Kidney (tissue), 13 donors: ENCODE measurements at regions not wholly inside any gene's neighbourhood (a gene's known extent, or its start where the extent isn't known, plus 50 kb on each side); places are given as distances from the start of the nearest gene placed in this dataset.
"Not testable (repeated sequence)": the region's sequence is repeated elsewhere in the genome, so short reads cannot be mapped to it uniquely, and the experiment has no call there.

Source experiments
- DNase-seq, 5 donors: peaks; one replicate each; pipeline ENCODE4 v3.0.0-alpha.2; 2013 to 2020
- FAIRE-seq: peaks from 2 replicates; lab custom pipeline; 2012; peaks lifted over from hg19 to GRCh38; lab: Jason Lieb, UNC
- H3K27ac ChIP-seq, 2 donors: one replicate each; pipeline ENCODE4 v1.7.0; 2013; ENCODE audit warnings: low read depth in 2 of 2, low read length in 2 of 2, inconsistent platforms in 1 of 2
- H3K27me3 ChIP-seq: one replicate; pipeline ENCODE4 v1.7.1; 2013; ENCODE audit warnings: low read length, inconsistent platforms; ENCODE audit not compliant: control insufficient read depth, insufficient read depth
- H3K36me3 ChIP-seq, 3 donors: one replicate each; pipeline versions ENCODE4 v1.7.0 to v1.7.1; 2013; ENCODE audit warnings: low read length in 3 of 3, control low read depth in 1 of 3, inconsistent platforms in 1 of 3; ENCODE audit not compliant: insufficient read depth in 3 of 3, control insufficient read depth in 2 of 3
- H3K4me1 ChIP-seq, 3 donors: one replicate each; pipeline versions ENCODE4 v1.7.0 to v1.7.1; 2013; ENCODE audit warnings: low read length in 3 of 3, inconsistent platforms in 1 of 3, low read depth in 1 of 3; ENCODE audit not compliant: control insufficient read depth in 2 of 3, insufficient read depth in 2 of 3
- H3K4me3 ChIP-seq, 3 donors: one replicate each; pipeline versions ENCODE4 v1.7.0 to v1.8.1; 2013; ENCODE audit warnings: low read length in 3 of 3, control low read depth in 1 of 3, inconsistent platforms in 1 of 3
- H3K9ac ChIP-seq, 3 donors: one replicate each; pipeline versions ENCODE4 v1.7.0 to v1.7.1; 2013; ENCODE audit warnings: low read length in 3 of 3, control low read depth in 1 of 3, inconsistent platforms in 1 of 3
- H3K9me3 ChIP-seq, 3 donors: one replicate each; pipeline versions ENCODE4 v1.7.0 to v1.7.1; 2013; ENCODE audit warnings: low read length in 3 of 3, control low read depth in 1 of 3, inconsistent platforms in 1 of 3; ENCODE audit not compliant: control insufficient read depth in 2 of 3, insufficient read depth in 1 of 3
- intact Hi-C: fragments of 100-400 bp; cut with DNase I; formaldehyde crosslinking; loops from one replicate; pipeline ENCODE4 v1.11.1; 2022
- TF ChIP-seq, protein P1 (sequence below): IDR thresholded peaks from 3 replicates; pipeline ENCODE4 v1.5.1; 2012; ENCODE audit warnings: mild to moderate bottlenecking, moderate library complexity, borderline replicate concordance; ENCODE audit not compliant: insufficient read depth; ENCODE audit errors: extremely low read depth
- donor health status: control.
- donor health status: control.
- donor health status: control.
- donor health status: control.
- donor health status: control.
- donor health status: DM: yes; HTN: yes; CAD: no.
- donor health status: Normal renal cell carcinoma (clear cell type).

DNA sequence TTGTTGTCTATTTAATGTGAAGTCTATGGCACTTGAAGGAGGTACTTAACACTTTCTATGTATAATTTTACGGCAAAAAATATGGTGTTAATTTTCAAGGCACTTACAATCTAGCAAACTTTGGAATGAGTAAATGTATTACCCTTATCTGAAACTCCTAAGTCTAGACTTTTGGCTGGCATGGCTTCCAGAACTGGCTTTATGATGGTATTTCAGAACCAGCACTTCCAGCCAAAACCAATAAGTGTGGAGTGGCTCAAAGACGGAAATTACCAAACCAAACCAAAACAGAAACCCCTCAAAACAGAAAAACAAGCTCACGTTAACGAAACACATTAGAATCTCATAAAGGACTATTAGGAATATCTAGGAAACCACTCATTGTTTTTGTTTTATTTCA, 205.6 kb upstream of the HAND2 start:
- no peak for FAIRE-seq
- Histone ChIP-seq H3K9ac (no peak overlapping the region), H3K36me3 (no peaks in the 10 kb centered on the region), H3K9me3 (no peaks in the 10 kb centered on the region), H3K4me3 (no peak overlapping the region), H3K4me1 (no peaks in the 10 kb centered on the region), H3K27ac (no peak overlapping the region), H3K27me3 (no peaks in the 10 kb centered on the region)
- DNase-seq: no peak
- intact Hi-C loops: no loop called here
- TF ChIP-seq, protein P1, sequence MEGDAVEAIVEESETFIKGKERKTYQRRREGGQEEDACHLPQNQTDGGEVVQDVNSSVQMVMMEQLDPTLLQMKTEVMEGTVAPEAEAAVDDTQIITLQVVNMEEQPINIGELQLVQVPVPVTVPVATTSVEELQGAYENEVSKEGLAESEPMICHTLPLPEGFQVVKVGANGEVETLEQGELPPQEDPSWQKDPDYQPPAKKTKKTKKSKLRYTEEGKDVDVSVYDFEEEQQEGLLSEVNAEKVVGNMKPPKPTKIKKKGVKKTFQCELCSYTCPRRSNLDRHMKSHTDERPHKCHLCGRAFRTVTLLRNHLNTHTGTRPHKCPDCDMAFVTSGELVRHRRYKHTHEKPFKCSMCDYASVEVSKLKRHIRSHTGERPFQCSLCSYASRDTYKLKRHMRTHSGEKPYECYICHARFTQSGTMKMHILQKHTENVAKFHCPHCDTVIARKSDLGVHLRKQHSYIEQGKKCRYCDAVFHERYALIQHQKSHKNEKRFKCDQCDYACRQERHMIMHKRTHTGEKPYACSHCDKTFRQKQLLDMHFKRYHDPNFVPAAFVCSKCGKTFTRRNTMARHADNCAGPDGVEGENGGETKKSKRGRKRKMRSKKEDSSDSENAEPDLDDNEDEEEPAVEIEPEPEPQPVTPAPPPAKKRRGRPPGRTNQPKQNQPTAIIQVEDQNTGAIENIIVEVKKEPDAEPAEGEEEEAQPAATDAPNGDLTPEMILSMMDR: no peak

DNA sequence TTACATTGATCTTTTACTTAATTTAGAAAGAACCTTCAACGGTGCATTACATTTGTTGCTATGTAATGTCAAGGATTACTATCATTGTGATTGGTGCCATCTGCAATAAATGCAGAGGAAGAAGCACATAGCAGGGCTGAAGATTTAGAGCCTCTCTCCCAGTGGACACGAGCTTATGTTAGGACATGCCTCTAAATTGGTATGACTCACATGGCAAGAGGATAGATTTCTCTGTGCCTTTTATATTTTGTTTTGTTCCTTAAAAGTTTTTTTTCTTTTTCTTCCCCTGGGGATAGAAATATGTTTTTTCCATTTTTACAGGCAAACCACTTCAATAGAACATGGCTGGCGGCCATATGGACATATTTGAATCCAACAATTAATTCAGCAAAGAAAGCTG, 205.0 kb upstream of the HAND2 start:
- H3K9ac ChIP-seq: no peak overlapping the region
- no peak for FAIRE-seq
- H3K27me3 ChIP-seq: no peaks in the 10 kb centered on the region
- H3K4me1 ChIP-seq: no peaks in the 10 kb centered on the region
- no peak overlapping the region for H3K27ac ChIP-seq
- no peak overlapping the region for H3K4me3 ChIP-seq
- TF ChIP-seq, protein P1: no peak
- no peaks in the 10 kb centered on the region for H3K9me3 ChIP-seq
- intact Hi-C loops: no loop called here
- DNase-seq: no peak
- no peaks in the 10 kb centered on the region for H3K36me3 ChIP-seq

DNA sequence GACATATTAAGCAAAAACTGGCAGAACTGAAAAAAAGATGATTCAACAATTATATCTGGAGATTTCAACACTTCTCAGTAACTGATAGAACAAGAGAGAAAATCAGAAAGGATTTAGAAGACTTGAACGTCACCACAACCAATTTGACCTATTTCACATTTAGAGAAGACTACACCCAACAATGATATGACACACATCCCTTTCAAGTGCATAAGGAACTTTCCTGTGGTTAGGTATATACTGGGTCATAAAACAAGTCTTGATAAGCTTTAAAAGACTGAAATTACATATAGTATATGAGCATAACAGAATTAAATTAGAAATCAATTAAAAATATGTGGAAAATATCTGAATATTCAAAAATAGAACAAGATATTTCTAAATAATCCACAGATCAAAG, 201.2 kb upstream of the HAND2 start:
- FAIRE-seq (no peak), DNase-seq (no peak)
- no peaks in the 10 kb centered on the region for H3K9me3 ChIP-seq
- H3K36me3 ChIP-seq: no peaks in the 10 kb centered on the region
- intact Hi-C loops: no loop called here
- H3K4me3 ChIP-seq: no peak overlapping the region
- no peaks in the 10 kb centered on the region for H3K27me3 ChIP-seq
- TF ChIP-seq, protein P1: no peak
- no peak overlapping the region for H3K27ac ChIP-seq
- H3K9ac ChIP-seq: no peak overlapping the region
- H3K4me1 ChIP-seq: no peaks in the 10 kb centered on the region

DNA sequence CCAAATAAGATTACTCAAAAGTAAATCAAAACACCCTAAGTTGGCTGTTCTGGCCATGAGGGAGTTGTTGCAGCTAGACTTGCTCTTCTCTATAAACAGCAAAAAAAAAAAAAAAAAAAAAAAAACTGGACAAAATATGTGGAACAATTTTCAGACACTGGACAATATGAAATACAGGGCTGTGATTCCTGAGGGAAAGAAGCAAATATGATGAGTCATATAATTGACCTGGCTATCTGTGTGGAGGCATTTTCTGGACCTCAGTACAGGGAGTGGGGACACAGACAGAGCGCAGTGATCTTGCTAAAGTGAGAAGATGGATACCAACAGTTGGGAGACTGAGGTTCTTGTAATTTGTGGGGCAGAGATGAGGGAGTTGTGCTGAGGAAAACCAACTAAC, 192.0 kb upstream of the HAND2 start:
- H3K9me3 ChIP-seq: peaks cover 0 to 7% (median 0%) of the 10 kb centered on the region in 3 donors
- H3K27me3 ChIP-seq: no peaks in the 10 kb centered on the region
- no peak for DNase-seq
- H3K4me1 ChIP-seq: no peaks in the 10 kb centered on the region
- no peaks in the 10 kb centered on the region for H3K36me3 ChIP-seq
- TF ChIP-seq, protein P1: no peak
- no peak overlapping the region for H3K4me3 ChIP-seq
- H3K27ac ChIP-seq: no peak overlapping the region
- intact Hi-C loops: no loop called here
- no peak overlapping the region for H3K9ac ChIP-seq
- no peak for FAIRE-seq

DNA sequence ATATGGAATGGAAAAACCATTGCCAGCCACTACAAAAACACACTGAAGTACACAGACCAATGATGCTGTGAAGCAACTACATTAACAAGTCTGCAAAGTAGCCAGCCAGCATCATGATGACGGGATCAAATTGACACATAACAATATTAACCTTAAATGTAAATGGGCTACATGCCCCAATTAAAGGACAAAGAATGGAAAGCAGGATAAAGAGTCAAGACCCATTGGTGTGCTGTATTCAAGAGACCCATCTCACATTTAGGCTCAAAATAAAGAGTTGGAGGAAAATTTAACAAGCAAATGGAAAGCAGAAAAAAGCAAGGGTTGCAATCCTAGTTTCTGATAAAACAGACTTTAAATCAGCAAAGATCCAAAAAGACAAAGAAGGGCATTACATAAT, 188.5 kb upstream of the HAND2 start:
- H3K27me3 ChIP-seq, H3K36me3 ChIP-seq, H3K9me3 ChIP-seq, FAIRE-seq, H3K4me3 ChIP-seq, H3K27ac ChIP-seq, H3K9ac ChIP-seq, intact Hi-C loops, DNase-seq, H3K4me1 ChIP-seq: not testable (repeated sequence)
